ENCODE measurements at regions not wholly inside any gene's neighbourhood (a gene's known extent, or its start where the extent isn't known, plus 50 kb on each side); places are given as distances from the start of the nearest gene placed in this dataset.
"Not testable (repeated sequence)": the region's sequence is repeated elsewhere in the genome, so short reads cannot be mapped to it uniquely, and the experiment has no call there.

- DNase-seq, result no peak
These were observed 85.5 kb downstream of the APIP start for GRCh38 chr11:34830648-34831047.

GRCh38 chr11:34830035-34830434 is 86.1 kb downstream of the APIP start:
- DNase-seq, result no peak

- no peak for DNase-seq
These were observed 89.0 kb downstream of the APIP start for GRCh38 chr11:34827228-34827627.

- no peak for DNase-seq
These were observed 89.8 kb downstream of the APIP start for GRCh38 chr11:34826384-34826726.

GRCh38 chr11:34825670-34826383 is 90.4 kb downstream of the APIP start:
- DNase-seq, result no peak

- DNase-seq, result no peak
These were observed 90.9 kb downstream of the APIP start for GRCh38 chr11:34825315-34825669.

- DNase-seq, result no peak
These were observed 91.8 kb downstream of the APIP start for GRCh38 chr11:34824425-34824824.

GRCh38 chr11:34823639-34824038 is 92.5 kb downstream of the APIP start:
- no peak for DNase-seq

- DNase-seq, result no peak
These were observed 93.0 kb downstream of the APIP start for GRCh38 chr11:34823197-34823596.

GRCh38 chr11:34819740-34820482 is 96.3 kb downstream of the APIP start:
- no peak for DNase-seq

GRCh38 chr11:34817812-34818211 is 98.4 kb downstream of the APIP start:
- DNase-seq, result not testable (repeated sequence)

GRCh38 chr11:34816698-34817213 is 99.4 kb downstream of the APIP start:
- no peak for DNase-seq

- no peak for DNase-seq
These were observed 103.1 kb downstream of the APIP start for GRCh38 chr11:34812905-34813576.

GRCh38 chr11:34811858-34812257 is 104.3 kb downstream of the APIP start:
- no peak for DNase-seq

- DNase-seq, result no peak
These were observed 106.0 kb downstream of the APIP start for GRCh38 chr11:34810107-34810562.

- DNase-seq, result no peak
These were observed 106.7 kb downstream of the APIP start for GRCh38 chr11:34809191-34810106.

- no peak for DNase-seq
These were observed 109.3 kb downstream of the APIP start for GRCh38 chr11:34806875-34807274.

- no peak for DNase-seq
These were observed 110.2 kb downstream of the APIP start for GRCh38 chr11:34805937-34806336.

- no peak for DNase-seq
These were observed 116.3 kb downstream of the APIP start for GRCh38 chr11:34799848-34800247.

- DNase-seq, result no peak
These were observed 117.2 kb downstream of the APIP start for GRCh38 chr11:34798985-34799384.

- DNase-seq, result not testable (repeated sequence)
These were observed 118.7 kb downstream of the APIP start for GRCh38 chr11:34797497-34797896.

GRCh38 chr11:34795641-34796040 is 120.5 kb downstream of the APIP start:
- no peak for DNase-seq

All from fibroblast of skin of back (primary cell).